ENCODE measurements at regions not wholly inside any gene's neighbourhood (a gene's known extent, or its start where the extent isn't known, plus 50 kb on each side); places are given as distances from the start of the nearest gene placed in this dataset.

DNA sequence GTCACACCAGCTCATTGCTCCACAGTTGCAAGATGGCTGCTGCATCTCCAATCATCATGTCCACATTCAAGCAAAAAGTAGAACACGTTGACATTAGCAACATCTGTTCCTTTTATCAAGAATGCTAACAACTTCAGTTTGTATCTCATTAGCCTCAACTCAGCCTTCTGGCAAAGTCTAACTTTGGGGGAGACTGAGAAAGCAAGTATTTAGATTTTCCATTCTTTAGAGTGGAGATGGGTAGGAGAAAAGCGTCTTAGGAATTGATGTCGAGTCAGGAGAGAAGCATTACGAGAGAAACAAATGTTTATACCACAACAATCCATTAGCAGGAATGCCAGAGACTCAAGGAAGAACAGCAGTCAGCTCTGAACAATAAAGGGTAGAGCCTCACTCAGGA lies 446.3 kb downstream of the ENC1 start:
- no peak for DNase-seq (ENCODE audit: low read depth in 2 of 2)

DNA sequence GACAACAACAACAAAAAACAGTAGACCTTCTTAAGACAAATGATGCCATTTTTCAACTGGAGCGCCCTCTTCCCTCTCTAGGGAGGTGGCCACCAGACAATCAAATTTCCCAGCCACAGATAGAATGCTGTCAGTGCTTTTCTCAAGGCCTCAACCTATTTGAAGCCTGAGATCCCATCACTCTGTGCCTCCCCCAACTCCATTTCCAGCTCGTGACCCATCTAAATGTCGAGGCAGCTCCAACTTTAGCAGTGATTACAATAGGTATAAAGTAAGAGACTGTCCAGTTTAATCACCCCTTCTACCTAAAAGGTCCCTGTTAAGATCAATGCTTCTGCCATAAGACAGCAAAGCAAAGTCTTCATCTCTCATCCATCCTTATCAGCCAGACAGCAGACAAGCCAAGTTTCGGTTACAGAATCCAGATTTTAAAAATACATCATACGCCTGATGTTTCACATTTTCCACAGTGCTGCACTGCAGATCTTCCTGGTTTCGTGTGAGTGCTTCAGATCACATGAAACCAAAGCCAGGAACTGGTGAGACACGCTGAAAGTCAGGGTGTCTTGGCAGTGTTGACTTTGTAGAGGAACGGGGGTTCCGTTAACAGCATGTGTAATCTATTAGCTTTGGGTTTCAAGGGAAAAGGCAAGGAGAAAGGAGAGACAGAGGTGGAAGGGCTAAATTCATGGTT lies 447.8 kb downstream of the ENC1 start:
- no peak for DNase-seq (ENCODE audit: low read depth in 2 of 2)

DNA sequence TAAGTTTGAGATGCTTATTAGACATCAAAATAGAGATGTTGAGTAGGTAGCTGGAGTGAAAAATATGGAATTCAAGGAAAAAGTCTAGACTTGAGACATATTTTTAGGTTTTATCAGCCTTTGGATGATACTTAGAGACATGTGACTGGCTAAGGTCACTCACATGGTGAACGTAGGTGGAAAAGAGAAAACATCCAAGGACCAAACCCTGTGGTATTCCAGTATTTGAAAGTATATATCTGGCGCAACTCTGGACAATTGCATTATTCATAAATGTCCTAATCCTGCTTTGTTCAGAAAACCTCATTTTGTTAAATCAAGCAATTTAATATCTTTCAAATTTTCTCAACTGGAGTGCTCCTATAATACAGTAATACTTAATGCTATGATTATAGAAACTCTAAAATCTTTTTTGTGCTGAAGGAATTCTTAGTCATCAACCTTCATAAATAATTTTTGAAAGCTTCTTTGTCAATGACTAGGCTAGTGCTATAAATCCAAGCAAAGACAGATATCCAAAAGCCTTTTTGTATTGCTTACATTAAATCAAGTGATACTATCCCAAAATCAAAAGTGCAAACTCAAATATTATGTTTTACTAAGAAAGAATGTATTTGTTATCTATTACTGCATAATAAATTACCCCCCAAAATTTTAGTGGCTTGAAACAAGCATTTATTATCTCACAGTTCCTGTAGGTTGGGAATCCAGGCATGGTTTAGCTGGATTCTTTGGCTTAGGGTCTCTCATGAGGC lies 452.0 kb downstream of the ENC1 start:
- no peak for DNase-seq (ENCODE audit: low read depth in 2 of 2)

DNA sequence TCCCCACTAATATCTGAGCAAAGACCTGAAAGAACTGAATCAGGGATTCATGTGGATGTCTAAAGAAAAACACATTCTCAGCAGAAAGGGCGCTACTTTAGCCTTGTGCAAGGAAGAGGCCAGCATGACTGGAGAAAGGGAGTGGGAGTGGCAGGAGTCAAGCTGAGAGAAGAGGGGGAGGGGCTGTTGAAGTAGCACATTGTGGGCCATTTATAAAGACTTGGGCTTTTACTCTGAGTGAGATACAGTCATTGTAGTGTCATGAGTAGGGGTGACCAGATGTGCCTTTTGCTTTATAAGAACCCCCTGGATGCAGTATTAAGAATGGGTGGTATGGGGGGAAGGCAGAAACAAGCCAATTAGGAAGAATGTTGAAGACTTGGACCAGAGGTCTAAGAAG lies 452.8 kb downstream of the ENC1 start:
- no peak for DNase-seq (ENCODE audit: low read depth in 2 of 2)

DNA sequence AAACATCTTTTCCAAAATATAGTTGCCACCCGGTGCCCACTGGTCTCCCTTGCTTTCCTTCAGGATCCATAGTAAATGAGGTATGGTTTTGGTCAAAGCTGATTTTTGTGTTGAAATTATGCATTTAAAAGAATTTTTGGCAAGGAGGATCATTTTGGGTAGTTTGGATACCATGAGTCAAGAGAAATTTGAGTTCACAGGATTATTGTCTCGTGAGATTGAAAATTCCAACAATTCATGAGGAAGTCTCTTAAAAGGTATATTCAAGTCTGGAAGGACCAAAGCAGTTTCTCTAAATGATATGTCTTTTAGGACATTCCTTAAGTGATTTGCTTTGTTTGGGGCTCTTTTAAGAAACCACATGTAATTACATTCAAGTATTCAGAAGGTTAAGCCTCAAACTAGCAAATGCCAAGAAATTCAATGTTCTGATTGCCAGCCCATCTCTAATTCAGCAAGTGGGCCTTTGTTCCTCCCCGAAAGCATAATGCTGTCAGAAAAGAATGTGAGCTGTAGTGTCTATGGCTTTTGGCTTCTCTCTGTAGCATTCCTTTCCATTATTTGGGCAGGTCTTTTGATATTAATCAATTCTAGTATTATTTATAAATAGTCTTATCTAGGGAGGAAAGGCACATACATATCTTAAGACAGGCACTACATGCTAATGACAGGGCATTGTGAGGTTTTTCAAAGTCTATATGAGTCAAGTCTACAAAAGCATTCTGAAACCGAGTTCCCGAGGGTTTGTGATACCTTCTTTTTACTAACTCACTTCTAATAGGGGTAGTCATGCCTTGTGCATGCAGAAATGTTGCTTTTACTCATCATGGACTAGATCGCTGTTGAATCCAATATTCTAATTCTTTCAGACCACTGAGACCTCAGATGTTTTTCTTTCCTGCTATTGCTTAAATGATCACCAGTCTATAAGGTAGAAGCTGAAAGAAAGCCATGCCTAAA lies 453.9 kb downstream of the ENC1 start:
- no peak for DNase-seq (ENCODE audit: low read depth in 2 of 2)

DNA sequence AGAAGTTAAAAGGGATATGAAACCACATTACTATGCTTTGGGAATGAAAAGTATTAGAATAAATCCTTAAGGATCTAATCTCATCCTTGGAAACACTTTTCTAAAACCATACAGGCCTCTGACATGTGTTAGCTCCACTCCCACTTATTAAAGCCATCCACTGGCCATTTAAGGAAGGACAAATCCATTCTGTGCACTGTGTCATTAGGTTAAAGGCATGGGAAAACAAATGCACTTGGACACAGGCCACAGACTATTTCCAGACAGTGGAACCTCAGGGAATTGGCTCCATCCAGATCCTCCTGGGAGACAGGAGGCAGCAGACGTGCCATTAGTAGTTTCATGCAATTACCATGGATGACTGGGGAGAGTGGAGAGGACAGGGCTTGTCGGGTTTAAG lies 454.9 kb downstream of the ENC1 start:
- no peak for DNase-seq (ENCODE audit: low read depth in 2 of 2)

DNA sequence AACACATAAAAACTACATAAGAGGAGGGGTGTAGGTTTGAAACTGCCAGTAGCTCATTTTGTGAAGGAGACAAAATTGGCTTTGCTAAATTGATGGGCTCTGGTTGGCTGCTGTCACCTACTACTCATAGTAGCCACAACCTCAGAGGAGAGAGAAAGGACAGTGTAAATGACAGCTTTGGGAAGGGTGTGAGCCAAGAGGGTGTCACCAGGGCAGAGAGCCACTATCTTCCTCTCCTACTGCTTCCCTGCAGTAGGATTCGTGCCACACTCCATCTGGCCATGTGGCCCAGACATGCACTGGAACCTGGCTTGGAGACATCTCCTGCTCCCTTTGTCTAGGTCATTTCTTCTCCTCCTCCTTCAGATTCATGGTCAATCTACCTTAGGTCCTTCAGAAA lies 455.9 kb downstream of the ENC1 start:
- no peak for DNase-seq (ENCODE audit: low read depth in 2 of 2)

DNA sequence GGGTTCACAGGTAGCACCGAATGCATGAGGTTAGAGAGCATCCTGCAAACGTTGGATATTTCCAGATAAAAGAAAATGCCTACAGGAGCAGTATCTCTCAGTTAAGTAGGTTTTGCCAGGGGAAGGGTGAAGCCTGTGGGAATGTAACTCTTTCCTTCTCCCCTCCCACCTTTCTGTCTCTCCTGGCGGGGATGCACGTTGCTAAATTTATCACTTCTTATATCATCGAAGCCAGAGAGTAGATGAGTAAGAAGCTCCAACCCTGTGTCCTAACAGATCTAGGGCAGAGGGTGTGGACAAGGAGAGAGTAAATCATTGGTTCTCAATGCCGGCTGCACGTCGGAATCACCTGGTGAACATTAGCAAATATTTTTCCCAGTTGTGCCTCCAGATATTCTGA lies 457.5 kb downstream of the ENC1 start:
- DNase-seq (ENCODE audit: low read depth in 2 of 2): no peak

DNA sequence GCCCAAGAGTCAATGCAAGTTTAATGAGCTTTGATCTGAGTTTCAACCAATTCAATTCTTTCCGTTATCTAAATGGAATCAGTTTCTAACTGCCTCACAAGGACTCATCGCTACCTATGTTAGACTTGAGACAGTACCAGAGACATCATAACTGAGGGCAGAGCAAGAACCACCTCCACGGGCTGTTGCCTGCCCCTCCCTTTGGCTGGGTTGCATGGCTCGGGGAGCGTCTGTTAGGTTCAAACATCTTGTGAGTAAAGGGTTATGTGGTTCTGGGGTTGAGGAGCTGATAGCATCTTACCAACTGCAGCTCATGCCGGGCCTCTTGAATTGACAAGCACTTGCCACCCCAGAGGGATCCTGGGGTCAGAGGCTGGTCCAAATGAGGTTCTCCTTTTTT lies 457.9 kb downstream of the ENC1 start:
- DNase-seq (ENCODE audit: low read depth in 2 of 2): no peak

DNA sequence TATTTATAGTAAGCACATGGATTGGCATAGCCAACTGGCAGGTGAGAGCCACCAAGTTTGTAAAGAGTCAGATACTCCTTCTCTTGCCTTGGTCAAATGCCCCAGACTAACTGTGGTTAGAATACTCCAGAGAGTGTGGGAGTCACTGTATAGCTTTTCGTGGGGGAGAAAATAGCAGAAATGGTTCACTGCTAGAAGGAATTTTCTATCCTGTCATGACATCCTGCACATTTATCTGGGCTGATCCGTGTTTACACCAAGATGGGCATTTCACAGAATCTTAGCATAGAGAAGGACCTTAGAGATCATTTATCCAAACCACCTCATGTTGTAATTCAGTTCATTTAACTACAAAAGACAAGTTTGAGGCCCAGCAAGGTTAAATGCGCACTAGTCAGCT lies 460.8 kb downstream of the ENC1 start:
- DNase-seq (ENCODE audit: low read depth in 2 of 2): no peak

DNA sequence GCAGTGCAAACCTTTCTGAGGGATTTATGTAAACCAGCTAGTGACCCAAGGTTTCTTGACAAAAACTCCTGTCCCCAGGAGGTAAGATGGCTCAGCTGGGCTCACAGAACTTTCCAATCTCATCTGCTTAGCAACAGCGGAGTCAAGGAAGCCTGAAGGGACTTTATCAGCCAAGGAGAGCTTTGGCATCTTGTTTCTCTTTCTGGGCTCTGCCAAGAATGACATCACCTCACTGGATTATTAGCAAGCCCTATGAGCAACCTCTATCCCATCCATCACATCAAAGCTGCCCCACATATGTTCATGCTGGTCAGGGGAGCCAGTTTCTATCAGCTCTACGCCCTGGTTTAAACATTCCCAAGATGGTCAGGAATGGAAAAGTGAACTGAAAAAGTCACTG lies 461.3 kb downstream of the ENC1 start:
- DNase-seq (ENCODE audit: low read depth in 2 of 2): no peak

DNA sequence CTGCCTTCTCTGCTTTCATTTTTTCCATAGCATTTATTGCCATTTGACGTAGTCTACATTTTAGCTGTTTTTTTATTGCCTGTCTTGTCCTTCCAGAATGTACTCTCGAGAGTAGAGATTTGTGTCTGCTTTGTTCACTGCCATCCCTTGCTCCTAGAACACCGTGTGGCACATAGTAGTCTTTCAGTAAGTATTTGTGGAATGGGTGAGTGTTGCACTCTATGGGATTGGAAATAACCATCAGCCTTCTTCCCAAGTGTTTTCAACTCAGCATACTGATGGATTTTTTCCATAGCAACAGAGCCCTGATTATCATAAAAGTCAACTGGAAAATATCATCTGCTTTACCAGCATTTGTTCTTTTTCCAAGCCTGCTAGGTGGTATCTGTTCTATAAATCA lies 462.6 kb downstream of the ENC1 start:
- DNase-seq (ENCODE audit: low read depth in 2 of 2): no peak

DNA sequence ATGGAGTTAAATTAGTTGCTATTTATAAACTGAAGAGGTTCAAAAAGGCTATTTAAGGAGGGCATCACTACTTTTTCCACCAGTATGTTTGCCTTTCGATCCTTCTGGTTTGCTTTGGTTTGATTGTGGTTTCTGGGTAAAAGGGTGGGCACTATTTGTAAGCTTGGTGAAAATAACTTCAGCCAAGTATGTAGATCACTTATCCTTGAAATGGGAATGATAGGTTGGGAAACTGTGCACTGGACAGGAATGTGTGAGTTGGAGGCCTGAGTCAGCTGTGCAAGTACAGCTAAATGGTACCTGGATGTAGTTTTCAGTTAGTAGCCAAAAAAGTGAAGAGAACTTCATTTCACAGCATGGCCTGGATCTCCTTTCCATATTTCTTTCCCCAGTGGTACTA lies 466.2 kb downstream of the ENC1 start:
- DNase-seq (ENCODE audit: low read depth in 2 of 2): no peak

DNA sequence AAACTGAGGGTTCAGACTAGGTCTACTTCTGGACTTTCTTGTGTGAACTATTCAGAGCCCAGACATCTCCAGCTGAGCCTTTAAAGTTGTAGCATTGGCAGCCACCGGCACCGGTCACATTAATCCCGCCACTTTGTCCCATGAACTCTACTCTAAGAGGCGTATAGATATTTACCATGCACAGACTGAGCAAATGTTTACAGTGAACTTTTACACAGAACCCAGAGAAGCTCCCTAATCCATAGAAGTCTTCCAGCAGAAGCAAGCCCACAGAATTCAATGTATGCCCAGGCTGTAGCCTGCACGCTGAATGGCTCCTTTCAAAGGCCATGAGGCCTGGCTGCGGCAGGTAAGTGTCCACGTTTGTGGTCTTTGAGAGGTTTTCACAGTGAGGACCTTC lies 466.9 kb downstream of the ENC1 start:
- DNase-seq (ENCODE audit: low read depth in 2 of 2): no peak

DNA sequence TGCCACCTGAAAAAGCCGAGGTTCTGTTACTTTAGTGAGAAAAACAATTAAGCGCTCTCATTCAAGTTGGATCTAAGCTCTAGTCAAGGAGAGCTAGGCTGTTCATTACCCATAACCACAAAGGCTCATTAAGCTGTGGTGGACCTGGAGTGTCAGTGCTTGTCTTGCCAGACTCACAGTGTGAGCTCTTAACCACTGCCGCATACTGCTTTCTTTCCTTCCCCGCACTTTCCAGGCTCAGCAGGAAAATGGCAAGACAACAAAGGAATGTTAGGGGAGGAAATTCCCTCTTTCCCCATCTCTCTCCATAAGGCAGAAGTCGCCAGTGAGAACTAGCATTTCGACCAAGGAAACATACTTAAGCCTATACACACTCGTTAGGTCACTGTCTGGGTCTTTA lies 467.3 kb downstream of the ENC1 start:
- no peak for DNase-seq (ENCODE audit: low read depth in 2 of 2)

DNA sequence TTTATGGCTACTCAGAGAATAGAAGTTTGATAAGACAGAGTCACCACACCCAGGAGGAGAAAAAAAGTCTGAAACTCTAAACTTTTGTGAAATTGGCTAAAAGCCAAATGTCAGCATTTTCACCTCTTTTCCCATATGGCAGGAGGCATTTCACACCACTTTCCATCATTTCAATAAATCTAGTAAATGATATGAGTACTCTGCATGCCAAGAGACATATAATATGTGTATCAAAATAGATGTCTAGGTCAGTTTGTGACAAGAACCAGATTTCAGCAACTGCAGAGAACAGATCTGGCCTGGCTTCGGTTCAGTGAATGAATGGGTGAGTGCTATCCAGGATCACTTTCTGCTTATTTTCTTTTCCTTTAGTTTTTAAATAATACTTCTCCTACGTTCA lies 470.8 kb downstream of the ENC1 start:
- no peak for DNase-seq (ENCODE audit: low read depth in 2 of 2)

DNA sequence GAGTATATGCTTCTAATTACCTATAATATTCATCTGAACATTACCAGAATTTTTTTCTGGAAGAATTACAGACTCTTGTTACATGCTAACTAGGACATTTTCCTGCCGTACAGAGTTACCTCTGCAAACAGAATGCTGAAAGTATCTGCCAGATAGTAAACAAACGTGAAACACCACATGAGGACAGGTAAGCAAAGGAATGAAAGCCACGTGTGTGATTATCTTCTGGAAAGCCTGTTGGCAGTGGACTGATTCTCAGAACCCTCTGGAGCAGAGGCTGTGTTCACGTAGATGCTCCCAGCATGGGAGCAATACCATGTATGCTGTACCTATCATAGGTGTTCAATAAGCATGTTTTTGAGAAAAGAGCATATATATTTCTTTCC lies 472.6 kb downstream of the ENC1 start:
- DNase-seq (ENCODE audit: low read depth in 2 of 2): no peak

DNA sequence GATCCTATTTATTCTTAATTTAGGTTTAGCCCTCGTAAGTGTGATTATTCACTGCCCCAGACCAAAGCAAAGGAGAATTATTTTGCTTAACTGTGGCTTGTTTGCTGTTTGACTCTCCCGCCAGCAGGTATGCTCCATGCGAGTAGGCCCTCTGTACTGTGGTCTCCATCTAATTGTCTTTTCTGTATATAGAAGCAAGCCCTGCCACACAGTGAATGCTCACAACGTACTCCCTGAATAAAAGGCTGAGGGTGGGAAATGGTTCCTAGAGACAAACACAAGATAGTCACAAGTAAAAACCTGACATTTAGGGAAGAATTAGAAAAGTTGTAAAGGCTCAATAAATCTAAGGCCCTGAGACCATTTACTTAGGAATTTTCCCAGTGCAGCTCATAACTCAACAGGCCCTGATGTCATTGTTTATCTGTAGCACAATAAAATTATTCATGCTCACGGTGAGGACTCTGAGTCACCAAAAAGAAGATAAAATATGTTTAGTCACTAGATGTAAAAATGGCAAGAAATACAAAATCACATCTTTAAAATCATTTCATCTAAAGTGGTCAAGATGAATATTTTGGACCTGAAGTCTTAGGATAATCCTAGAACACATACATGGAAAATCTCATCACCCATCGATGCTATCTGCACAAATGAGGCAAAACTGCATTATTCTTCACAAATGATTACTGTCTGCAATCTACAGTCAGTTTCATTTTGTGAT lies 473.2 kb downstream of the ENC1 start:
- DNase-seq (ENCODE audit: low read depth in 2 of 2): no peak

DNA sequence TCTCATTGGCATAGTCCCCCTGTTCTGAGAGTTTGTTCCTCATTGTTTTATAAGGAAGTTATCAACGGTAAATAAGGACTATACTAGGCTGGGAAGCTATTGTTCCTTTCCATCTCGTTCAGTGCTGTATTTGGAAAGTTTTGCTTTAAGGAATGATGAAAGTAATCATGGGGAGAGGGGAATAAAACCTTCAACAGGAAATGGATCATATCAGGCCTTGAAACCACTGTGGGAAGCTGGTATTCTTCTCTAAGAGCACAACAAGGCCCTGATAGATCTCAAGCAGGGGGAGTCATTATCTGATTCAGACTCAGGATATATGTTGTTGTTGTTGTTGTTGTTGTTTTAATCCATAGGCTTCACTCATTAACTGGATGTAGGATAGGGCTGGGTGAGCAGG lies 474.5 kb downstream of the ENC1 start:
- DNase-seq (ENCODE audit: low read depth in 2 of 2): no peak

DNA sequence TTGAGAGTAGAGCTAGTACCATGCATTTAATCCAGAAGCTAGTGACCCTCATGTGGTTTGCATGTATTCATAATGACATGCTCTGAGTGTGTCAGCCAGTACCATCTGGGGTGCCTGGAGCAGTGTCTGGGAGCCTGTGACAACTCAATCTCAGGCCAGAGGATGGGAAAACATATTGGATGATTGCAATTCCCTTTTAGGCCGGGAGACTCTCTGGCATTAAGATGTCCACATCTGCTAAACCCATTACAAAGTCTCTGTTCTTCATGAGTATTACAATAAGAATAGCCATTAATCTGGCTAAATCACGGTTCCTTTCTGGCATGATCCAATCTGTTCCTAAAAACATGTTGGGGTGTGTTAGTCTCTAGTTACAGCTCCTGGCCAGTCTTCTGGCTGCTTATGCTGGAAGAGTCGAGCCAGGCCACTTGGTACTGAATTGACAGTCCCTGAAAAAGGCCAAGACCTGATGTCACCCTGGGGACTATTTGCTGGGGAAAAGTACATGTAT lies 475.7 kb downstream of the ENC1 start:
- DNase-seq (ENCODE audit: low read depth in 2 of 2): no peak

DNA sequence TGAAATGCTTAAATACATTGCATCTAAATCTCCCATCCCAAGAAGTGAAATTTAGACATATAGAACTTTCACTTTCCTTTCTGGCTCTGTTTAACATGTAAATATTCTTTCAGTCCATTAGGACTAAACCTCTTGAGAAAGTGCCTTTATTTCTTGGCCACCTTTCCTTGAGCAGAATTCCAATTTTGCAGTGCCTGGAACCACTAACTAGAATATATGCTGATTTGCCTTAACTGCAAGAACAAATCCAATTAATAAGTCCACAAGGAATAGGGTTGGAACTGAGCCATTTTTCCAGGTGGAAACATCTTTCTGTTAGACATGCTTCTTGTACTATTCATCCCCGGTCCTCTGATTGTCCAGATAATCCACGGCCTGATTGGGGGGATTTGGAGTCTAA lies 478.0 kb downstream of the ENC1 start:
- DNase-seq (ENCODE audit: low read depth in 2 of 2): no peak

DNA sequence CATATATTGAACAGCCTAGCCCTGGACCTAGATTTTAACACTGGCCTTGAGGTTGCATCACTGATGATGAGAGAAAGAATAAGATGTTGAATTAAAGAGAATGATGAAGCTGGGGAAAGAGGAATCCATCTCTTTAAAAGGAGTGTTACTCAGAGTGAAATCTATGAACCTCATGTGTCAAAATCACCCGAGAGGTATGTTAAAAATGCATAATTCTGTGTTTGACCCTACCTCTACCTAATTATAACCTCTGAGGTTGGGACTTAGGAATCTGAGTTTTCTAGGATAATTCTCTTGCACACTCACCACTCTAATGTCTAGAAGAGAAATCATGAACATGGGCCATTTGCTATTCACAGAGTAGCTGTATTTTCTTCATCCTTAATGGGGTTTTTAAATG lies 479.4 kb downstream of the ENC1 start:
- no peak for DNase-seq (ENCODE audit: low read depth in 2 of 2)

All from stimulated activated CD8-positive, alpha-beta memory T cell treated with anti-CD3 and anti-CD28 coated beads, Interleukin-7, amount 100 ng/mL, for 4 hours (primary cell).